ENCODE measurements at regions not wholly inside any gene's neighbourhood (a gene's known extent, or its start where the extent isn't known, plus 50 kb on each side); places are given as distances from the start of the nearest gene placed in this dataset.

GRCh38 chr15:69934607-69935006 lies 163.1 kb downstream of the TLE3 start:
- in situ Hi-C loops (cut with MboI; ENCODE audit: low sequenced_read_pairs) = no loop called here
- no peaks in the 10 kb centered on the region for H3K36me3 ChIP-seq (ENCODE audit: control insufficient read depth, insufficient read depth, low read length)
- no peak for TF ChIP-seq RFX5 (IDR thresholded peaks at IDR 0.05; ENCODE audit: low read depth, low read length)
- TF ChIP-seq MAFK (IDR thresholded peaks at IDR 0.05; ENCODE audit: low read depth, low read length) = no peak
- TF ChIP-seq CTCF (conservative IDR thresholded peaks at IDR 0.05; ENCODE audit: low read depth, low read length) = no peak
- TF ChIP-seq CEBPB (IDR thresholded peaks at IDR 0.05; ENCODE audit: low read depth, low read length) = no peak
- no peak overlapping the region for H2AK9ac ChIP-seq (replicated peaks; ENCODE audit: low read depth, low read length, poor library complexity)
- no peak overlapping the region for H3K4ac ChIP-seq (ENCODE audit: low read depth, low read length)
- H3K9me1 ChIP-seq (ENCODE audit: insufficient read depth, low read length) = no peaks in the 10 kb centered on the region
- WGBS, 2 experiments (ENCODE audit: extremely low coverage in 2 of 2, insufficient read length in 1 of 2) = no CpG with 5 or more reads among the region's 4 CpGs
- H4K20me1 ChIP-seq (ENCODE audit: insufficient read depth, low read length) = no peaks in the 10 kb centered on the region
- no peak for ATAC-seq (ENCODE audit: low read depth)
- no peaks in the 10 kb centered on the region for H3K4me1 ChIP-seq (ENCODE audit: control insufficient read depth, insufficient read depth, low read length)
- no peak overlapping the region for H4K5ac ChIP-seq (ENCODE audit: low read depth, low read length)
- CTCF ChIA-PET = interaction anchor here (1.3 kb wide), 1 partner anchor 10 kb away, joined by 3 read pairs; no protein-coding TSS in a partner anchor
- no peaks in the 10 kb centered on the region for H3K79me1 ChIP-seq (ENCODE audit: low read depth in 1 of 2, low read length in 2 of 2)
- no TSS peak for BruUV-seq (replicated peaks)
- no peak overlapping the region for H2AK5ac ChIP-seq (ENCODE audit: low read depth, low read length)
- no peak overlapping the region for H3K4me3 ChIP-seq (ENCODE audit: insufficient read depth, low read depth, low read length)
- H3K4me2 ChIP-seq (ENCODE audit: low read depth, low read length) = no peak overlapping the region
- no peak overlapping the region for H3K18ac ChIP-seq (ENCODE audit: low read depth, low read length)
- peaks cover 9% of the 10 kb centered on the region for H3K9me3 ChIP-seq (ENCODE audit: control insufficient read depth, insufficient read depth, low read length)
- no peak overlapping the region for H2BK5ac ChIP-seq (ENCODE audit: low read depth, low read length, poor library complexity, severe bottlenecking)
- H3K14ac ChIP-seq (replicated peaks; ENCODE audit: low read depth, low read length) = no peak overlapping the region
- DNase-seq = no peak
- H2AFZ ChIP-seq (replicated peaks; ENCODE audit: low read length, poor library complexity) = no peak overlapping the region
- dilution Hi-C loops (cut with HindIII; ENCODE audit: low sequenced_read_pairs, unreplicated experiment) = no loop called here
- H4K91ac ChIP-seq (ENCODE audit: insufficient read depth, low read depth, low read length) = no peak overlapping the region
- no peak overlapping the region for H3K27ac ChIP-seq (ENCODE audit: insufficient read depth, low read length)
- peaks cover 31% of the 10 kb centered on the region for H3K27me3 ChIP-seq (ENCODE audit: control insufficient read depth, insufficient read depth, low read length)
- H3K56ac ChIP-seq (ENCODE audit: extremely low read depth, insufficient read depth, low read length) = no peak overlapping the region
- H2BK15ac ChIP-seq (ENCODE audit: low read depth, low read length) = no peak overlapping the region
- no peak overlapping the region for H2BK20ac ChIP-seq (ENCODE audit: low read depth, low read length)
- no peak overlapping the region for H2BK120ac ChIP-seq (ENCODE audit: low read depth, low read length)
- no peak overlapping the region for H3K9ac ChIP-seq (ENCODE audit: low read depth, low read length)
- POLR2A ChIA-PET (ENCODE audit: unreplicated experiment) = no interaction called here
- intact Hi-C loops (cut with micrococcal nuclease) = no loop called here
- H3K23ac ChIP-seq (ENCODE audit: low read depth, low read length) = no peak overlapping the region
- no peak overlapping the region for H4K8ac ChIP-seq (ENCODE audit: low read depth in 2 of 2, low read length in 2 of 2)
